Neural cell (in vitro differentiated cells): ENCODE measurements at regions not wholly inside any gene's neighbourhood (a gene's known extent, or its start where the extent isn't known, plus 50 kb on each side); places are given as distances from the start of the nearest gene placed in this dataset.

ENCODE experiments used
- H2AFZ ChIP-seq: fragments of 200-600, 300-800 bp; sonication (generic), shearing (Covaris generic); 2 replicates; pipeline ENCODE4 v1.6.0; 2014; ENCODE audit warnings: low read depth, mild to moderate bottlenecking, antibody characterized with exemption, low read length, moderate library complexity
- H3F3A ChIP-seq: fragments of 200-600 bp; shearing (Covaris generic); 2 replicates; pipeline ENCODE4 v1.6.1; 2016; ENCODE audit warnings: mild to moderate bottlenecking, moderate library complexity, mixed read lengths, antibody characterized with exemption, low read length; ENCODE audit not compliant: insufficient read depth, poor library complexity, severe bottlenecking
- H3K27ac ChIP-seq: fragments of 200-600, 300-800 bp; sonication (generic), shearing (Covaris generic); 2 replicates; pipeline ENCODE4 v1.5.1; 2014; ENCODE audit warnings: mild to moderate bottlenecking, low read length, moderate library complexity
- H3K27me3 ChIP-seq: fragments of 300-800, 200-600 bp; sonication (generic), shearing (Covaris generic); 2 replicates; pipeline ENCODE4 v1.6.0; 2014; ENCODE audit warnings: mild to moderate bottlenecking, low read depth, low read length, moderate library complexity; ENCODE audit not compliant: insufficient read depth
- H3K36me3 ChIP-seq: fragments of 300-800, 200-600 bp; sonication (generic), shearing (Covaris generic); 2 replicates; pipeline ENCODE4 v1.5.1; 2014; ENCODE audit warnings: mild to moderate bottlenecking, antibody characterized with exemption, low read length, moderate library complexity; ENCODE audit not compliant: insufficient read depth
- H3K4me2 ChIP-seq: fragments of 300-800, 200-600 bp; sonication (generic), shearing (Covaris generic); 2 replicates; pipeline ENCODE4 v1.6.0; 2014; ENCODE audit warnings: mild to moderate bottlenecking, low read length
- H3K4me3 ChIP-seq: fragments of 300-800, 200-600 bp; sonication (generic), shearing (Covaris generic); 2 replicates; pipeline ENCODE4 v1.5.1; 2014; ENCODE audit warnings: mild to moderate bottlenecking, low read length, moderate library complexity
- H3K79me2 ChIP-seq: fragments of 200-600 bp; shearing (Covaris generic); replicated peaks from 2 replicates; pipeline ENCODE4 v1.6.0; 2014; ENCODE audit warnings: mild to moderate bottlenecking, low read length, moderate library complexity; ENCODE audit not compliant: insufficient read depth
- H3K9ac ChIP-seq: fragments of 300-800, 200-600 bp; sonication (generic), shearing (Covaris generic); 2 replicates; pipeline ENCODE4 v1.6.1; 2016; ENCODE audit warnings: mild to moderate bottlenecking, low read length, mixed read lengths
- H3K9me2 ChIP-seq: fragments of 200-600 bp; shearing (Covaris generic); 2 replicates; pipeline ENCODE4 v1.6.1; 2016; ENCODE audit warnings: mild to moderate bottlenecking, low read length, mixed read lengths; ENCODE audit not compliant: insufficient read depth
- H3K9me3 ChIP-seq: fragments of 200-600, 300-800 bp; sonication (generic), shearing (Covaris generic); 2 replicates; pipeline ENCODE4 v1.6.1; 2016; ENCODE audit warnings: mild to moderate bottlenecking, mixed run types, low read length, moderate library complexity, mixed read lengths
- H4K20me1 ChIP-seq: fragments of 200-600 bp; shearing (Covaris generic); 2 replicates; pipeline ENCODE4 v1.6.1; 2016; ENCODE audit warnings: mild to moderate bottlenecking, mixed run types; ENCODE audit not compliant: insufficient read depth
- CTCF ChIP-seq: fragments of 450-650 bp; IDR thresholded peaks from 2 replicates; pipeline ENCODE4 v1.5.1; 2014; ENCODE audit warnings: antibody characterized with exemption, mild to moderate bottlenecking, moderate library complexity; ENCODE audit not compliant: poor library complexity, severe bottlenecking
- EP300 ChIP-seq: fragments of 450-650 bp; conservative IDR thresholded peaks from 2 replicates; pipeline ENCODE4 v1.6.1; 2014; ENCODE audit warnings: antibody characterized with exemption, mild to moderate bottlenecking, moderate library complexity; ENCODE audit not compliant: poor library complexity, severe bottlenecking
- EZH2 ChIP-seq: fragments of 200-600, 300-800 bp; shearing (Covaris generic), sonication (generic); IDR thresholded peaks from 2 replicates; pipeline ENCODE4 v1.6.1; 2014; ENCODE audit warnings: antibody characterized with exemption, low read length, borderline replicate concordance, mild to moderate bottlenecking; ENCODE audit not compliant: insufficient read depth, poor library complexity, severe bottlenecking
- MXI1 ChIP-seq: fragments of 450-650 bp; conservative IDR thresholded peaks from 2 replicates; pipeline ENCODE4 v1.6.1; 2014; ENCODE audit warnings: antibody characterized with exemption, mild to moderate bottlenecking; ENCODE audit not compliant: poor library complexity, severe bottlenecking
- POLR2AphosphoS5 ChIP-seq: IDR thresholded peaks from 2 replicates; pipeline ENCODE4 v1.6.1; 2012
- RAD21 ChIP-seq: fragments of 450-650 bp; conservative IDR thresholded peaks from 2 replicates; pipeline ENCODE4 v1.6.1; 2014; ENCODE audit warnings: antibody characterized with exemption, mild to moderate bottlenecking, moderate library complexity
- REST ChIP-seq: IDR thresholded peaks from 2 replicates; pipeline ENCODE4 v1.6.1; 2012; ENCODE audit warnings: borderline replicate concordance
- SMC3 ChIP-seq: fragments of 450-650 bp; conservative IDR thresholded peaks from 2 replicates; pipeline ENCODE4 v1.6.1; 2014; ENCODE audit warnings: antibody characterized with exemption, mild to moderate bottlenecking, moderate library complexity; ENCODE audit not compliant: poor library complexity
- TAF1 ChIP-seq: IDR thresholded peaks from 2 replicates; pipeline ENCODE4 v1.6.1; 2012; ENCODE audit warnings: low read depth

GRCh38 chr11:21814169-21814568 is 378.7 kb upstream of the ANO5 start:
- Histone ChIP-seq H2AFZ (no peak overlapping the region), H3K4me3 (no peak overlapping the region), H4K20me1 (no peaks in the 10 kb centered on the region), H3K9ac (no peak overlapping the region), H3K9me2 (no peaks in the 10 kb centered on the region), H3K36me3 (no peaks in the 10 kb centered on the region), H3K9me3 (no peaks in the 10 kb centered on the region), H3K79me2 (no peaks in the 10 kb centered on the region), H3K27ac (no peak overlapping the region), H3K27me3 (no peaks in the 10 kb centered on the region), H3F3A (no peaks in the 10 kb centered on the region), H3K4me2 (no peak overlapping the region)
- TF ChIP-seq EP300: no peak
- TF ChIP-seq SMC3: no peak
- no peak for TF ChIP-seq RAD21
- TF ChIP-seq CTCF: no peak
- no peak for TF ChIP-seq REST
- no peak for TF ChIP-seq MXI1
- no peak for TF ChIP-seq POLR2AphosphoS5

- H3K4me2 ChIP-seq: no peak overlapping the region
- H2AFZ ChIP-seq: no peak overlapping the region
- no peak overlapping the region for H3K4me3 ChIP-seq
- TF ChIP-seq RAD21 (no peak), CTCF (no peak), POLR2AphosphoS5 (no peak), SMC3 (no peak), EP300 (no peak), TAF1 (no peak), EZH2 (no peak), MXI1 (no peak), REST (no peak)
- no peaks in the 10 kb centered on the region for H3K27me3 ChIP-seq
- no peaks in the 10 kb centered on the region for H3F3A ChIP-seq
- no peaks in the 10 kb centered on the region for H3K9me3 ChIP-seq
- no peaks in the 10 kb centered on the region for H4K20me1 ChIP-seq
- no peaks in the 10 kb centered on the region for H3K79me2 ChIP-seq
- no peaks in the 10 kb centered on the region for H3K9me2 ChIP-seq
- H3K27ac ChIP-seq: no peak overlapping the region
- no peak overlapping the region for H3K9ac ChIP-seq
- no peaks in the 10 kb centered on the region for H3K36me3 ChIP-seq
Measured at GRCh38 chr11:21817696-21818095, 375.2 kb upstream of the ANO5 start.
